Right lobe of liver (tissue), 4 donors: ENCODE measurements at regions not wholly inside any gene's neighbourhood (a gene's known extent, or its start where the extent isn't known, plus 50 kb on each side); places are given as distances from the start of the nearest gene placed in this dataset.

Source experiments
- CTCF ChIP-seq, 4 donors: fragments of 200-600 bp in 3 of 4; fragments of 450-650 bp in 1 of 4; IDR thresholded peaks; one replicate each; pipeline versions ENCODE4 v1.5.1 to v1.8.0; 2016 to 2022; ENCODE audit warnings: antibody characterized with exemption in 4 of 4, mild to moderate bottlenecking in 2 of 4
- POLR2A ChIP-seq: fragments of 450-650 bp; IDR thresholded peaks from one replicate; pipeline ENCODE4 v1.6.1; 2017; ENCODE audit warnings: antibody characterized with exemption, mild to moderate bottlenecking
- donor health status: DM: no; HTN: no; CAD: no.
- donor health status: DM: no; HTN: no; CAD: no.
- donor health status: DM: no; HTN: yes; CAD: no.

- TF ChIP-seq POLR2A (no peak), CTCF (IDR thresholded peaks at IDR 0.05) (no peak)
Observed at GRCh38 chr15:93289941-93290617, 201.1 kb upstream of the RGMA start.
